MCF 10A (cell line): ENCODE measurements at regions not wholly inside any gene's neighbourhood (a gene's known extent, or its start where the extent isn't known, plus 50 kb on each side); places are given as distances from the start of the nearest gene placed in this dataset.
A peak's percentile ranks its signal among the peaks of the same experiment; 100 is the strongest.
"Not testable (repeated sequence)": the region's sequence is repeated elsewhere in the genome, so short reads cannot be mapped to it uniquely, and the experiment has no call there.

Experiments
- BruUV-seq: library from RNA; stranded (reverse); fragments of 400-500 nt; replicated peaks from 2 replicates; lab custom pipeline; 2021; lab: Mats Ljungman, UMichigan
- CTCF ChIA-PET: fragments of 300-600 bp; sonication (Branson Sonifier 250); formaldehyde crosslinking; extraction: SDS; loops from one replicate; lab custom pipeline; 2021; ENCODE audit warnings: antibody characterized with exemption, inconsistent platforms; lab: Yijun Ruan, JAX
- POLR2A ChIA-PET: fragments of 300-600, 350-650 bp; sonication (Branson Sonifier 250); formaldehyde crosslinking; extraction: SDS; loops from one replicate; lab custom pipeline; 2020; ENCODE audit warnings: antibody characterized with exemption, inconsistent platforms; lab: Yijun Ruan, JAX
- DNase-seq: peaks from one replicate; pipeline ENCODE4 v3.0.0-alpha.2; 2018; ENCODE audit not compliant: unreplicated experiment
- H3K27ac Mint-ChIP-seq: one replicate; pipeline ENCODE4 v1.8.0; 2022; ENCODE audit warnings: mild to moderate bottlenecking, low read depth, mixed read lengths; ENCODE audit not compliant: unreplicated experiment
- H3K27me3 Mint-ChIP-seq: one replicate; pipeline ENCODE4 v1.8.0; 2022; ENCODE audit warnings: mixed read lengths; ENCODE audit not compliant: insufficient read depth, unreplicated experiment
- H3K36me3 Mint-ChIP-seq: one replicate; pipeline ENCODE4 v1.8.0; 2022; ENCODE audit warnings: mild to moderate bottlenecking, moderate library complexity, mixed read lengths; ENCODE audit not compliant: insufficient read depth, unreplicated experiment
- H3K4me1 Mint-ChIP-seq: one replicate; pipeline ENCODE4 v1.8.0; 2022; ENCODE audit warnings: mixed read lengths; ENCODE audit not compliant: insufficient read depth, unreplicated experiment
- H3K4me3 Mint-ChIP-seq: one replicate; pipeline ENCODE4 v1.8.0; 2022; ENCODE audit warnings: mild to moderate bottlenecking, moderate library complexity, mixed read lengths; ENCODE audit not compliant: unreplicated experiment
- H3K9me3 Mint-ChIP-seq: one replicate; pipeline ENCODE4 v1.8.0; 2022; ENCODE audit warnings: mixed read lengths; ENCODE audit not compliant: unreplicated experiment
- intact Hi-C: fragments of 100-400 bp; cut with micrococcal nuclease; formaldehyde crosslinking; loops from 2 replicates; pipeline ENCODE4 v1.14.1; 2022
- TF ChIP-seq, protein P1 (sequence below): fragments of 200-600 bp; IDR thresholded peaks from one replicate; pipeline ENCODE4 v1.8.0; 2022; ENCODE audit warnings: antibody characterized with exemption, mild to moderate bottlenecking; ENCODE audit not compliant: unreplicated experiment

DNA sequence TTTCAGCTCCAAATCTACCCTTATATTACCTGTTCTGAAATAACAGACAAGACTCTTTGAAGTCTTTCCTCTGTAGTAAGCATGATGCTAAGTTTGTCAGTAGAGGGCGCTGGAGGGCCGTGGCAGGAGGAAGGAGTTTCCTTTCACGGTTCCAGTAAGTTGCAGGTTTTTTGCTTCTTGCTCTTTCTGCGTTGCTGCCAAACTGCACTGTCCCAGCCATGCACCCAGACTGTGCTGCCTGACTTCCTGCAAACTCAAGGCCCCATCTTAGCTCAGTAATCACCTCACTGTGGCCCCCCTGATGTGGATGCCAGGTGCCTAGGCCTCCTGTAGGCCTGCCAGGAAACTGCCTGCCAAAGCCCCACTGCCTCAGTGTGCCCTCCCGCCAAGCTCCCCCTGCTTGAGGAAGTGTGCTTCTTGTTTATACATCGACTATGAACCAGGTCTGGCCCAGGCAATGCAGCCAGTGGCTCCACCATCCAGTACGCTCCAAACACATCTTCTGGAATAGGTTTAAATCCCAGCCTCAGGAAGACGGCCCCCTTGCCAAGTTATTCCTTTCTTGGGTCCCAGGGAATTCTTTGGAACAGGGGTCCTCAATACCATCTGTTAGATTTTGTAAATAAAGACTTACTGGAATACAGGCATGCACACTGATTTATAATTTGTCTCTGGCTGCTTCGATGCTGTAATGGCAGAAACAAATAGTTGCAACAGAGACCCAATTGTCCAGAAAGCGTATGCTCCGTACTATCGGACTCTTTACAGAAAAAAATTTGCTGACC lies 193.7 kb upstream of the LRIG3 start:
- TF ChIP-seq, protein P1, sequence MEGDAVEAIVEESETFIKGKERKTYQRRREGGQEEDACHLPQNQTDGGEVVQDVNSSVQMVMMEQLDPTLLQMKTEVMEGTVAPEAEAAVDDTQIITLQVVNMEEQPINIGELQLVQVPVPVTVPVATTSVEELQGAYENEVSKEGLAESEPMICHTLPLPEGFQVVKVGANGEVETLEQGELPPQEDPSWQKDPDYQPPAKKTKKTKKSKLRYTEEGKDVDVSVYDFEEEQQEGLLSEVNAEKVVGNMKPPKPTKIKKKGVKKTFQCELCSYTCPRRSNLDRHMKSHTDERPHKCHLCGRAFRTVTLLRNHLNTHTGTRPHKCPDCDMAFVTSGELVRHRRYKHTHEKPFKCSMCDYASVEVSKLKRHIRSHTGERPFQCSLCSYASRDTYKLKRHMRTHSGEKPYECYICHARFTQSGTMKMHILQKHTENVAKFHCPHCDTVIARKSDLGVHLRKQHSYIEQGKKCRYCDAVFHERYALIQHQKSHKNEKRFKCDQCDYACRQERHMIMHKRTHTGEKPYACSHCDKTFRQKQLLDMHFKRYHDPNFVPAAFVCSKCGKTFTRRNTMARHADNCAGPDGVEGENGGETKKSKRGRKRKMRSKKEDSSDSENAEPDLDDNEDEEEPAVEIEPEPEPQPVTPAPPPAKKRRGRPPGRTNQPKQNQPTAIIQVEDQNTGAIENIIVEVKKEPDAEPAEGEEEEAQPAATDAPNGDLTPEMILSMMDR: peak; percentile 90
- Mint-ChIP-seq H3K27ac (no peak overlapping the region), H3K4me3 (no peak overlapping the region), H3K36me3 (no peaks in the 10 kb centered on the region), H3K27me3 (no peaks in the 10 kb centered on the region), H3K9me3 (no peaks in the 10 kb centered on the region), H3K4me1 (no peaks in the 10 kb centered on the region)
- intact Hi-C loops: loop anchor here (1.0 kb wide), 3 partner anchors 36 to 768 kb away; no protein-coding TSS in a partner anchor
- POLR2A ChIA-PET: interaction anchor here (1.0 to 1.1 kb wide), 2 partner anchors 34 to 58 kb away, joined by 3 read pairs; no protein-coding TSS in a partner anchor
- BruUV-seq: no TSS peak
- CTCF ChIA-PET: interaction anchor here (0.6 to 7.8 kb wide), 44 partner anchors 9 to 1131 kb away, joined by 3 to 81 read pairs (median 4); no protein-coding TSS in a partner anchor
- DNase-seq: peak; percentile 87

DNA sequence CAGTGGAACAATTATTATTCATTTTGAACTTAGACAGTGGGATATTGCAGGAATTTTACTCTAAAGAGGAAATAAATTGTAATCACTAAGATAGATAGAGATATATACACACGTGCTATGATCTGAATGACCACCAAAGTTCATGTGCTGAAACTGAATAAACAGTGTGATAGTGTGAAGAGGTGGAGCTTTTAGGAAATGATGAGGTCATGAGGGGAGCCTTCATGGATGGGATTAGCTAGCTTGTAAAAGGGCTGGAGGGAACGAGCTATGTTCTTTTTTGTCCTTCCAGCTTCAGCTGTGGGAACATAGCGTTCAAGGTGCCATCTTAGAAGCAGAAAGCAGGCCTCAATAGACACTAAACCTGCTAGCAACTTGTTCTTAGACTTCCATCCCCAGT lies 191.5 kb upstream of the LRIG3 start:
- TF ChIP-seq, protein P1: no peak
- no peaks in the 10 kb centered on the region for H3K4me1 Mint-ChIP-seq
- no peak for DNase-seq
- no peaks in the 10 kb centered on the region for H3K27me3 Mint-ChIP-seq
- BruUV-seq: no TSS peak
- CTCF ChIA-PET: interaction anchor here (0.6 to 7.8 kb wide), 7 partner anchors 12 to 1206 kb away, joined by 3 to 81 read pairs (median 8); no protein-coding TSS in a partner anchor
- H3K4me3 Mint-ChIP-seq: no peak overlapping the region
- POLR2A ChIA-PET: interaction anchor here (0.8 kb wide), 1 partner anchor 195 kb away, joined by 3 read pairs; no protein-coding TSS in a partner anchor
- no peak overlapping the region for H3K27ac Mint-ChIP-seq
- no peaks in the 10 kb centered on the region for H3K9me3 Mint-ChIP-seq
- H3K36me3 Mint-ChIP-seq: no peaks in the 10 kb centered on the region
- intact Hi-C loops: no loop called here

DNA sequence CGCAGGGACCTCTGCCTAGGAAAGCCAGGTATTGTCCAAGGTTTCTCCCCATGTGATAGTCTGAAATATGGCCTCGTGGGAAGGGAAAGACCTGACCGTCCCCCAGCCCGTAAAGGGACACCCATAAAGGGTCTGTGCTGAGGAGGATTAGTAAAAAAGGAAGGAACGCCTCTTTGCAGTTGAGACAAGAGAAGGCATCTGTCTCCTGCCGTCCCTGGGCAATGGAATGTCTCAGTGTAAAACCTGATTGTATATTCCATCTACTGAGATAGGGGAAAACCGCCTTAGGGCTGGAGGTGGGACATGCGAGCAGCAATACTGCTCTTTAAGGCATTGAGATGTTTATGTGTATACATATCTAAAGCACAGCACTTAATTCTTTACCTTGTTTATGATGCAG lies 188.2 kb upstream of the LRIG3 start:
- POLR2A ChIA-PET, H3K27ac Mint-ChIP-seq, H3K27me3 Mint-ChIP-seq, DNase-seq, H3K36me3 Mint-ChIP-seq, H3K4me1 Mint-ChIP-seq, H3K4me3 Mint-ChIP-seq, intact Hi-C loops, H3K9me3 Mint-ChIP-seq, BruUV-seq: not testable (repeated sequence)
- CTCF ChIA-PET: interaction anchor here (0.7 to 1.6 kb wide), 2 partner anchors 34 to 518 kb away, joined by 3 to 6 read pairs; no protein-coding TSS in a partner anchor

DNA sequence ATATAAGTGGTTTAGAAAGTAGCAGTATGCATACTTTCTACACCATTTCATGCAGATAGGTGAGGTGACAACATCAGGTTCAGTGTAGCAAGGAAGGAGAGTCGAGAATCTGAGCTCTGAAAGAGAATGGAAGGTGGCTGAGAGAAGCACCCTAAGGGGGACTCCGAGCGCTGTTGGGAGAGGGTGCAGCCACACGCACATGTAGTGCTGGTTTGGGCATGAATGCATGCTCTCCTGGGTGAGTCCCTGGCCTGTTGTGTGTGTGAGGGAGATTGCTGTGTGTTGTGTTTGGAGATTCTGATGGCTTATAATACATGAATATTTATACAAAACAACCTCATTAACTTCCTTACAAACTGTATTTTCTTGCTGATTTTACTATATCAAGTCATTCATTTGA lies 180.3 kb upstream of the LRIG3 start:
- ChIA-PET CTCF (interaction anchor here (0.6 to 3.4 kb wide), 3 partner anchors 13 to 68 kb away, joined by 3 to 20 read pairs (median 5); no protein-coding TSS in a partner anchor), POLR2A (interaction anchor here (0.6 kb wide), 1 partner anchor 177 kb away, joined by 4 read pairs; no protein-coding TSS in a partner anchor)
- Mint-ChIP-seq H3K27ac (no peak overlapping the region), H3K9me3 (peaks cover 7% of the 10 kb centered on the region), H3K36me3 (peaks cover 7% of the 10 kb centered on the region), H3K27me3 (no peaks in the 10 kb centered on the region), H3K4me1 (peaks cover 5% of the 10 kb centered on the region), H3K4me3 (no peak overlapping the region)
- TF ChIP-seq, protein P1: no peak
- BruUV-seq: no TSS peak
- intact Hi-C loops: no loop called here
- DNase-seq: no peak
